Suprapubic skin (tissue), 3 donors: ENCODE measurements at regions not wholly inside any gene's neighbourhood (a gene's known extent, or its start where the extent isn't known, plus 50 kb on each side); places are given as distances from the start of the nearest gene placed in this dataset.

Experiments
- CTCF ChIP-seq, 2 donors: fragments of 200-600 bp in 1 of 2; fragments of 450-650 bp in 1 of 2; sonication (generic) in 1 of 2; IDR thresholded peaks; one replicate each; pipeline ENCODE4 v1.5.1; 2016 to 2019; ENCODE audit warnings: antibody characterized with exemption in 2 of 2, mild to moderate bottlenecking in 1 of 2, moderate library complexity in 1 of 2
- POLR2A ChIP-seq, 2 donors: fragments of 450-650 bp; IDR thresholded peaks; one replicate each; pipeline ENCODE4 v1.6.1; 2017; ENCODE audit warnings: antibody characterized with exemption in 2 of 2, mild to moderate bottlenecking in 2 of 2, moderate library complexity in 2 of 2

DNA sequence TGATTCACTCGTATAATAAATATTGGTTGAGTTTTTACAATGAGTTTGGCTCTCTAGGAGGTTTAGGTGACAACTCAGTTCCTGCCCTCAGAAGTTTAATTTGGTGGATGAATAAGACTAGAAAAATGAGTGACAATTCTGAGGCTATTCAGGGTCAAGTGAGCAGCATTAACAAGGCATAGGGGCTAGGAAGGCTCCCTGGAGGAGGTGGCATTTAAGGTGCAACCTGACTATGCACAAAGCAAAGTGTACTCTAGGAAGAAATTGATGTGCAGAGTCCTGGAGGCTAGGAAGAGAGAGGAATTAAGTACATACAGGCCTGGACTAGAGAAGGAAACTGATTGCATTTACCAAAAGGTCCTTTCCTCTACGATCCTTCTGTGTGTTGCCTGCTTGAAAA is 440.3 kb downstream of the MED13L start:
- TF ChIP-seq CTCF (IDR thresholded peaks at IDR 0.05) (no peak), POLR2A (IDR thresholded peaks at IDR 0.05) (no peak)
